SK-N-MC (cell line): ENCODE measurements at regions not wholly inside any gene's neighbourhood (a gene's known extent, or its start where the extent isn't known, plus 50 kb on each side); places are given as distances from the start of the nearest gene placed in this dataset.

Source experiments
- EZH2 ChIP-seq: fragments of 200-600 bp; sonication (generic); IDR thresholded peaks from one replicate; pipeline ENCODE4 v1.6.1; 2017; ENCODE audit warnings: antibody characterized with exemption
- FOXP2 ChIP-seq: optimal IDR thresholded peaks from 2 replicates; pipeline ENCODE3; 2011; ENCODE audit warnings: mild to moderate bottlenecking, moderate library complexity; ENCODE audit not compliant: insufficient read depth; ENCODE audit errors: extremely low read length, control extremely low read depth
- POLR2AphosphoS5 ChIP-seq: IDR thresholded peaks from 2 replicates; pipeline ENCODE4 v1.6.1; 2012; ENCODE audit warnings: mild to moderate bottlenecking, low read depth, low read length, borderline replicate concordance

- TF ChIP-seq EZH2 (no peak), POLR2AphosphoS5 (no peak), FOXP2 (no peak)
Measured at GRCh38 chr5:159700016-159700415, 216.3 kb upstream of the ADRA1B start.
